ENCODE measurements at regions not wholly inside any gene's neighbourhood (a gene's known extent, or its start where the extent isn't known, plus 50 kb on each side); places are given as distances from the start of the nearest gene placed in this dataset.

DNA sequence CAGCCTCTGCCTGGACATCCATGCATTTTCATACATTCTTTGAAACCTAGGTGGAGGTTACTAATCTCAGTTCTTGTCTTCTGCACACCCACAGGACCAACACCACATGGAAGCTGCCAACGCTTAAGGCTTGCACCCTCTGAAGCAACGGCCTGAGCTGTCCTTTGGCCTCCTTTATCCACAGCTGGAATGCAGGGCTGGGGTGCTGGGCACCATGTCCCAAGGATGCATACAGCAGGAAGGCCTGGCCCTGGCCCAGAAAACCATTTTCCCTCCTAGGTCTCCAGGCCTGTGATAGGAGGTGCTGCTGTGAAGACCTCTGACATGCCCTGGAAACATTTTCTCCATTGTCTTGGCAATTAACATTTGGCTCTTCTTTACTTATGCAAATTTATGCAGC lies 1168.6 kb downstream of the KCNT2 start:
- TF ChIP-seq, protein P1, sequence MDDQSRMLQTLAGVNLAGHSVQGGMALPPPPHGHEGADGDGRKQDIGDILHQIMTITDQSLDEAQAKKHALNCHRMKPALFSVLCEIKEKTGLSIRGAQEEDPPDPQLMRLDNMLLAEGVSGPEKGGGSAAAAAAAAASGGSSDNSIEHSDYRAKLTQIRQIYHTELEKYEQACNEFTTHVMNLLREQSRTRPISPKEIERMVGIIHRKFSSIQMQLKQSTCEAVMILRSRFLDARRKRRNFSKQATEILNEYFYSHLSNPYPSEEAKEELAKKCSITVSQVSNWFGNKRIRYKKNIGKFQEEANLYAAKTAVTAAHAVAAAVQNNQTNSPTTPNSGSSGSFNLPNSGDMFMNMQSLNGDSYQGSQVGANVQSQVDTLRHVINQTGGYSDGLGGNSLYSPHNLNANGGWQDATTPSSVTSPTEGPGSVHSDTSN (IDR thresholded peaks at IDR 0.05), result no peak
- TF ChIP-seq, protein P2, sequence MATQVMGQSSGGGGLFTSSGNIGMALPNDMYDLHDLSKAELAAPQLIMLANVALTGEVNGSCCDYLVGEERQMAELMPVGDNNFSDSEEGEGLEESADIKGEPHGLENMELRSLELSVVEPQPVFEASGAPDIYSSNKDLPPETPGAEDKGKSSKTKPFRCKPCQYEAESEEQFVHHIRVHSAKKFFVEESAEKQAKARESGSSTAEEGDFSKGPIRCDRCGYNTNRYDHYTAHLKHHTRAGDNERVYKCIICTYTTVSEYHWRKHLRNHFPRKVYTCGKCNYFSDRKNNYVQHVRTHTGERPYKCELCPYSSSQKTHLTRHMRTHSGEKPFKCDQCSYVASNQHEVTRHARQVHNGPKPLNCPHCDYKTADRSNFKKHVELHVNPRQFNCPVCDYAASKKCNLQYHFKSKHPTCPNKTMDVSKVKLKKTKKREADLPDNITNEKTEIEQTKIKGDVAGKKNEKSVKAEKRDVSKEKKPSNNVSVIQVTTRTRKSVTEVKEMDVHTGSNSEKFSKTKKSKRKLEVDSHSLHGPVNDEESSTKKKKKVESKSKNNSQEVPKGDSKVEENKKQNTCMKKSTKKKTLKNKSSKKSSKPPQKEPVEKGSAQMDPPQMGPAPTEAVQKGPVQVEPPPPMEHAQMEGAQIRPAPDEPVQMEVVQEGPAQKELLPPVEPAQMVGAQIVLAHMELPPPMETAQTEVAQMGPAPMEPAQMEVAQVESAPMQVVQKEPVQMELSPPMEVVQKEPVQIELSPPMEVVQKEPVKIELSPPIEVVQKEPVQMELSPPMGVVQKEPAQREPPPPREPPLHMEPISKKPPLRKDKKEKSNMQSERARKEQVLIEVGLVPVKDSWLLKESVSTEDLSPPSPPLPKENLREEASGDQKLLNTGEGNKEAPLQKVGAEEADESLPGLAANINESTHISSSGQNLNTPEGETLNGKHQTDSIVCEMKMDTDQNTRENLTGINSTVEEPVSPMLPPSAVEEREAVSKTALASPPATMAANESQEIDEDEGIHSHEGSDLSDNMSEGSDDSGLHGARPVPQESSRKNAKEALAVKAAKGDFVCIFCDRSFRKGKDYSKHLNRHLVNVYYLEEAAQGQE (IDR thresholded peaks at IDR 0.05), result no peak
- TF ChIP-seq, protein P3, sequence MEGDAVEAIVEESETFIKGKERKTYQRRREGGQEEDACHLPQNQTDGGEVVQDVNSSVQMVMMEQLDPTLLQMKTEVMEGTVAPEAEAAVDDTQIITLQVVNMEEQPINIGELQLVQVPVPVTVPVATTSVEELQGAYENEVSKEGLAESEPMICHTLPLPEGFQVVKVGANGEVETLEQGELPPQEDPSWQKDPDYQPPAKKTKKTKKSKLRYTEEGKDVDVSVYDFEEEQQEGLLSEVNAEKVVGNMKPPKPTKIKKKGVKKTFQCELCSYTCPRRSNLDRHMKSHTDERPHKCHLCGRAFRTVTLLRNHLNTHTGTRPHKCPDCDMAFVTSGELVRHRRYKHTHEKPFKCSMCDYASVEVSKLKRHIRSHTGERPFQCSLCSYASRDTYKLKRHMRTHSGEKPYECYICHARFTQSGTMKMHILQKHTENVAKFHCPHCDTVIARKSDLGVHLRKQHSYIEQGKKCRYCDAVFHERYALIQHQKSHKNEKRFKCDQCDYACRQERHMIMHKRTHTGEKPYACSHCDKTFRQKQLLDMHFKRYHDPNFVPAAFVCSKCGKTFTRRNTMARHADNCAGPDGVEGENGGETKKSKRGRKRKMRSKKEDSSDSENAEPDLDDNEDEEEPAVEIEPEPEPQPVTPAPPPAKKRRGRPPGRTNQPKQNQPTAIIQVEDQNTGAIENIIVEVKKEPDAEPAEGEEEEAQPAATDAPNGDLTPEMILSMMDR (IDR thresholded peaks at IDR 0.05), result no peak
- TF ChIP-seq, protein P4, sequence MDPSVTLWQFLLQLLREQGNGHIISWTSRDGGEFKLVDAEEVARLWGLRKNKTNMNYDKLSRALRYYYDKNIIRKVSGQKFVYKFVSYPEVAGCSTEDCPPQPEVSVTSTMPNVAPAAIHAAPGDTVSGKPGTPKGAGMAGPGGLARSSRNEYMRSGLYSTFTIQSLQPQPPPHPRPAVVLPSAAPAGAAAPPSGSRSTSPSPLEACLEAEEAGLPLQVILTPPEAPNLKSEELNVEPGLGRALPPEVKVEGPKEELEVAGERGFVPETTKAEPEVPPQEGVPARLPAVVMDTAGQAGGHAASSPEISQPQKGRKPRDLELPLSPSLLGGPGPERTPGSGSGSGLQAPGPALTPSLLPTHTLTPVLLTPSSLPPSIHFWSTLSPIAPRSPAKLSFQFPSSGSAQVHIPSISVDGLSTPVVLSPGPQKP (IDR thresholded peaks at IDR 0.05; ENCODE audit: low read depth, low read length), result no peak
- TF ChIP-seq, protein P5, sequence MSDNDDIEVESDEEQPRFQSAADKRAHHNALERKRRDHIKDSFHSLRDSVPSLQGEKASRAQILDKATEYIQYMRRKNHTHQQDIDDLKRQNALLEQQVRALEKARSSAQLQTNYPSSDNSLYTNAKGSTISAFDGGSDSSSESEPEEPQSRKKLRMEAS (IDR thresholded peaks at IDR 0.05), result no peak
- no peak for TF ChIP-seq POLR2A (IDR thresholded peaks at IDR 0.05; ENCODE audit: low read length)
- no peak for TF ChIP-seq RAD21 (conservative IDR thresholded peaks at IDR 0.05 in 1 of 2, IDR thresholded peaks at IDR 0.05 in 1 of 2)
- TF ChIP-seq CBX2 (IDR thresholded peaks at IDR 0.05; ENCODE audit: borderline replicate concordance, low read depth), result no peak
- no peak for TF ChIP-seq MAFK (IDR thresholded peaks at IDR 0.05; ENCODE audit: partially characterized antibody)
- no peak for TF ChIP-seq PHF8 (IDR thresholded peaks at IDR 0.05; ENCODE audit: borderline replicate concordance, low read depth)

Data from A549 (cell line).